ENCODE measurements at regions not wholly inside any gene's neighbourhood (a gene's known extent, or its start where the extent isn't known, plus 50 kb on each side); places are given as distances from the start of the nearest gene placed in this dataset.

GRCh38 chr1:199123615-199124014, 484.8 kb downstream of the PTPRC start:
- TF ChIP-seq POLR2AphosphoS5 (IDR thresholded peaks at IDR 0.05; ENCODE audit: low read depth, low read length) (no peak), FOXP2 (optimal IDR thresholded peaks at IDR 0.05; ENCODE audit: borderline replicate concordance, extremely low read depth, extremely low read length, insufficient read depth) (no peak), REST (IDR thresholded peaks at IDR 0.05; ENCODE audit: insufficient read depth in 1 of 2, low read depth in 2 of 2, low read length in 2 of 2) (no peak), SIN3A (IDR thresholded peaks at IDR 0.05; ENCODE audit: borderline replicate concordance, insufficient read depth, low read length) (no peak), TAF1 (IDR thresholded peaks at IDR 0.05; ENCODE audit: borderline replicate concordance, insufficient read depth, low read length) (no peak)

- TF ChIP-seq SIN3A (IDR thresholded peaks at IDR 0.05; ENCODE audit: borderline replicate concordance, insufficient read depth, low read length) (no peak), REST (IDR thresholded peaks at IDR 0.05; ENCODE audit: insufficient read depth in 1 of 2, low read depth in 2 of 2, low read length in 2 of 2) (no peak), FOXP2 (optimal IDR thresholded peaks at IDR 0.05; ENCODE audit: borderline replicate concordance, extremely low read depth, extremely low read length, insufficient read depth) (no peak), POLR2AphosphoS5 (IDR thresholded peaks at IDR 0.05; ENCODE audit: low read depth, low read length) (no peak), TAF1 (IDR thresholded peaks at IDR 0.05; ENCODE audit: borderline replicate concordance, insufficient read depth, low read length) (no peak)
These were observed 485.5 kb downstream of the PTPRC start for GRCh38 chr1:199124351-199124750.

GRCh38 chr1:199129247-199129646, 490.4 kb downstream of the PTPRC start:
- no peak for TF ChIP-seq TAF1 (IDR thresholded peaks at IDR 0.05; ENCODE audit: borderline replicate concordance, insufficient read depth, low read length)
- no peak for TF ChIP-seq FOXP2 (optimal IDR thresholded peaks at IDR 0.05; ENCODE audit: borderline replicate concordance, extremely low read depth, extremely low read length, insufficient read depth)
- TF ChIP-seq REST (IDR thresholded peaks at IDR 0.05; ENCODE audit: insufficient read depth in 1 of 2, low read depth in 2 of 2, low read length in 2 of 2) = no peak
- TF ChIP-seq POLR2AphosphoS5 (IDR thresholded peaks at IDR 0.05; ENCODE audit: low read depth, low read length) = no peak
- TF ChIP-seq SIN3A (IDR thresholded peaks at IDR 0.05; ENCODE audit: borderline replicate concordance, insufficient read depth, low read length) = no peak

- TF ChIP-seq FOXP2 (optimal IDR thresholded peaks at IDR 0.05; ENCODE audit: borderline replicate concordance, extremely low read depth, extremely low read length, insufficient read depth) = no peak
- no peak for TF ChIP-seq REST (IDR thresholded peaks at IDR 0.05; ENCODE audit: insufficient read depth in 1 of 2, low read depth in 2 of 2, low read length in 2 of 2)
- TF ChIP-seq TAF1 (IDR thresholded peaks at IDR 0.05; ENCODE audit: borderline replicate concordance, insufficient read depth, low read length) = no peak
- TF ChIP-seq SIN3A (IDR thresholded peaks at IDR 0.05; ENCODE audit: borderline replicate concordance, insufficient read depth, low read length) = no peak
- TF ChIP-seq POLR2AphosphoS5 (IDR thresholded peaks at IDR 0.05; ENCODE audit: low read depth, low read length) = no peak
These were observed 493.2 kb downstream of the PTPRC start for GRCh38 chr1:199132006-199132405.

GRCh38 chr1:199135901-199136300, 497.1 kb downstream of the PTPRC start:
- TF ChIP-seq TAF1 (IDR thresholded peaks at IDR 0.05; ENCODE audit: borderline replicate concordance, insufficient read depth, low read length) = no peak
- TF ChIP-seq SIN3A (IDR thresholded peaks at IDR 0.05; ENCODE audit: borderline replicate concordance, insufficient read depth, low read length) = no peak
- no peak for TF ChIP-seq FOXP2 (optimal IDR thresholded peaks at IDR 0.05; ENCODE audit: borderline replicate concordance, extremely low read depth, extremely low read length, insufficient read depth)
- no peak for TF ChIP-seq REST (IDR thresholded peaks at IDR 0.05; ENCODE audit: insufficient read depth in 1 of 2, low read depth in 2 of 2, low read length in 2 of 2)
- TF ChIP-seq POLR2AphosphoS5 (IDR thresholded peaks at IDR 0.05; ENCODE audit: low read depth, low read length) = no peak

Measured in PFSK-1 (cell line).